ENCODE measurements at regions not wholly inside any gene's neighbourhood (a gene's known extent, or its start where the extent isn't known, plus 50 kb on each side); places are given as distances from the start of the nearest gene placed in this dataset.

DNA sequence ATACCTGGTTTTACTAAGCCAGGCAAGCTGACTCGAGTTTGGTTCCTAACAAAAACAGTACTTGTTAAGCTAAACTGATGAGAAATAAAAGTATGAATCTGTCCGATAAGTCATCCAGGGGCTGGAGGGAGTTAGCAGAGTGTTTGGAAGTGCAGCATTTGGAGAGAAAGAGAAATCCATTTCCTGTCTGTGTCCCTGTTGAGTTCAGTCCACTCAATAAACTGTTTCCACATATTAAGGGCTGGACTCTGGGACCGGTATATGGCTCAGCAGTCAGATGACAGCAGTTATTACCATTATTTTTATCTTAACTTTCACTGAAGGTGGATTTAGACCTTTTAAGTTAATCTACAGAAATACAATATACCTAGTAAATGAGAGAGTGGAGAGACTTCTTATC is 130.6 kb upstream of the ADRA1B start:
- peak in 2 of 4 donors; percentile 34 to 57 for ATAC-seq
- intact Hi-C loops (cut with DNase I): no loop called here
- Histone ChIP-seq H3K36me3 (ENCODE audit: insufficient read depth in 1 of 2, low read depth in 1 of 2) (no peaks in the 10 kb centered on the region), H3K4me3 (no peak overlapping the region), H3K9me3 (no peaks in the 10 kb centered on the region), H3K27ac (no peak overlapping the region), H3K4me1 (no peaks in the 10 kb centered on the region), H3K27me3 (ENCODE audit: insufficient read depth in 3 of 3, low read length in 2 of 3) (peaks cover 0 to 7% (median 0%) of the 10 kb centered on the region in 3 donors)
- DNase-seq: no peak
- 64 to 69% (median 69%) methylated on average over 3 of the region's 3 CpGs for WGBS, 3 donors
- no peak for TF ChIP-seq CTCF (IDR thresholded peaks at IDR 0.05)

- Histone ChIP-seq H3K36me3 (ENCODE audit: insufficient read depth in 1 of 2, low read depth in 1 of 2) (no peaks in the 10 kb centered on the region), H3K4me3 (no peak overlapping the region), H3K9me3 (no peaks in the 10 kb centered on the region), H3K27ac (no peak overlapping the region), H3K27me3 (ENCODE audit: insufficient read depth in 3 of 3, low read length in 2 of 3) (peaks cover 0 to 7% (median 0%) of the 10 kb centered on the region in 3 donors), H3K4me1 (no peaks in the 10 kb centered on the region)
- WGBS, 3 donors: 80 to 89% (median 86%) methylated on average over 3 of the region's 3 CpGs
- ATAC-seq (no peak), DNase-seq (no peak)
- TF ChIP-seq CTCF (IDR thresholded peaks at IDR 0.05): no peak
- intact Hi-C loops (cut with DNase I): no loop called here
These were observed 130.1 kb upstream of the ADRA1B start for GRCh38 chr5:159786201-159786600.

- 68 to 74% (median 70%) methylated on average over 14 of the region's 14 CpGs for WGBS, 3 donors
- intact Hi-C loops (cut with DNase I): no loop called here
- peaks cover 0 to 7% (median 0%) of the 10 kb centered on the region in 3 donors for H3K27me3 ChIP-seq (ENCODE audit: insufficient read depth in 3 of 3, low read length in 2 of 3)
- ATAC-seq (peak in 3 of 4 donors; percentile 60 to 78 (median 68)), DNase-seq (peak; percentile 73 to 86)
- H3K4me3 ChIP-seq: no peak overlapping the region
- H3K36me3 ChIP-seq (ENCODE audit: insufficient read depth in 1 of 2, low read depth in 1 of 2): no peaks in the 10 kb centered on the region
- H3K9me3 ChIP-seq: no peaks in the 10 kb centered on the region
- H3K4me1 ChIP-seq: no peaks in the 10 kb centered on the region
- no peak overlapping the region for H3K27ac ChIP-seq
- TF ChIP-seq CTCF (IDR thresholded peaks at IDR 0.05): no peak
These were observed 129.2 kb upstream of the ADRA1B start for GRCh38 chr5:159786901-159787691.

DNA sequence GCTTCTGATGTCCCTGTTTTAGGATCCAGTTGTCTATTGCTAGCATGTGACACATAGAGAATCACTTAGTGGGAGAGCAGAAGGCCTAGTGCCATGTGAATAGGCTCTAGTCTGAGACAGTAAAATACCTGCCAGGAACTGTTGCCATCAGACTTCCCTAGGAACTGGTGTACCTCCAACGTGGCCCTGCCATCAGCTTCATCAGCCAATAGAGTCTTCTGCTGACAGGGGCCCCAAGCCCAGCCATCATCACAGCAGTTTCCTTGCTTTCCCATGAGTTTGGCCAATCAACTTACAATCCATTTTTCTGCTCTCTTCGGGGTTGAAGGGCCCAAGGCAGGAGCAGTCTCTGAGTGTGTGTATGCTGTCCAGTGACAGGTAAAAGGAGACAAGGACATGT is 128.4 kb upstream of the ADRA1B start:
- Histone ChIP-seq H3K27me3 (ENCODE audit: insufficient read depth in 3 of 3, low read length in 2 of 3) (peaks cover 0 to 7% (median 0%) of the 10 kb centered on the region in 3 donors), H3K27ac (no peak overlapping the region), H3K4me1 (no peaks in the 10 kb centered on the region), H3K4me3 (no peak overlapping the region), H3K36me3 (ENCODE audit: insufficient read depth in 1 of 2, low read depth in 1 of 2) (no peaks in the 10 kb centered on the region), H3K9me3 (no peaks in the 10 kb centered on the region)
- no peak for TF ChIP-seq CTCF (IDR thresholded peaks at IDR 0.05)
- ATAC-seq (peak in 1 of 4 donors; percentile 9), DNase-seq (no peak)
- 51 to 63% (median 53%) methylated on average over 2 of the region's 2 CpGs for WGBS, 3 donors
- intact Hi-C loops (cut with DNase I): no loop called here
